KG1 (cell line): ENCODE measurements at regions not wholly inside any gene's neighbourhood (a gene's known extent, or its start where the extent isn't known, plus 50 kb on each side); places are given as distances from the start of the nearest gene placed in this dataset.

Experiments used
- DNase-seq: peaks from one replicate; lab custom pipeline; 2025; lab: John Stamatoyannopoulos, UW

DNA sequence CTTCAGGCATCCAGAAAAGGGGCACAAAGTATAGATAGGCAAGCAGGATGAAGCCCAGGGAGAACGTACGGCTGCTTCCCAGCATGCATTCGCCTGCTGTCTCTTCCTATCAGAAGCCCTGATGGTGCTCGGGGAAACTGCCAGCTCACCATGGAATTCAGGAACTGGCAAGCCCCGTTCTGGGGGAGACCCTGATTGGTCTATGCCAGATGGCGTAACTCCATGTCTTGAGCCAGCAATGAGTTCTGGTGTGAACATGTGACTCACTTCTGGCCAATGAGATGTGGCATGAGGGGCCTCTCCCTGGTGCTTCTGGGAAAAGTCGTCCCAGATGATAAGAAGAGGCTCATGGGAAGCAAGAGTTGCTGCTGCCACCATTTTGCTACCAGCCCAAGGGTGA, 270.8 kb downstream of the BCL11B start:
- DNase-seq: no peak

DNA sequence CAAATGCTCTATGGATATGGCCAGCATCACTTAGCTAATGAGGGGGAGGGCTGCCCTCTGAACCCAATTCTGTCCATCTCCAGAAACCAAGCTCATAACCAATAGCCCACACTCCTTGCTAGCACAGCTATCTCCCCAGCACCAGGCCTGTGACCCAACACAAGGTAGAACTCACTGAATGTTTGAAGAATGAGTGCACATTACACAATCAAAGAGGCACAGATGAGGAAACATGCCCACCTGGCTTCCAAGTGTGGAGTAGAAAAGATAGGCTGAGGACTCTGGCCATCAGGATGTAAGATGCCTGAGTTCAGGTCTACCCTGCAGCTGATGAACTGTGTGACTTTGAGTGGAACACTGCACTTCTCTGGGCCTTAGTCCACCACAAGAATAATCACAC, 268.4 kb downstream of the BCL11B start:
- DNase-seq: no peak

DNA sequence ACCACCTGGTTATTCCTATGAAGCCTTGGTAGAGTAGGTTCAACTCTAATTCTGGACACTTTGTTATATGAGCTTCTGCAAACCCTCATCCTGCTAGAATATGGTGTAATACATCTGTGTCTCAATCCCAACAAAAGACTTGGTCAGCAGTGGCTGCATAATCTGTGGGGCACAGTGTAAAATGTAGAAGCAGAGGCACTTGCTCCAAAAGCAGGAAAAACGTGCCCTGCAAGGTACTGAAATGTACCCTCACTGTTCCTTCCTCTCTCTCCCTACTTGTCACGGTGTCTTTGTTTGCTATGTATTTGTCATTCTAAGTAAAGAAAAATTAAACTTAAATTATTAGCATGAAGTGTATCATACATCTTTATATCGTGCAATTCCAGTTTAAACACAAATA, 267.9 kb downstream of the BCL11B start:
- no peak for DNase-seq

DNA sequence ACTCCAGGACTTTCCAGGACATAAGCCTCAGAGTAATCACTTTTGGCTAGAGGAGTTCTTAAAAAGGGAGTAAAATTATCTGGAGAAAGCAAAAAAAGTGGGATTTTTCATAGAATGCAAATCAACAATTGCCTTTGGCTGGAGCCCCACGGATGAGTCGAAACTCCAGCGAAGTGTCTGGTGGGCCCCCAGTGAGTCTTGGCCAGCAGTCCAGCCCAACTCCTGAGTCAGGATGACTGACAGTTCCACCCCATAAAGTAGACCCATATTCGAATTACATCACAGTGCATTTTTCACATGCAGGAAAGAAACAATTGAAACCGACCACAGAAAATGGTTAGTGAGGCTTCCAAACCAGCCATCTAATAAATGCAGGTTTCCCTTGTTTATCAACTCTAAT, 265.7 kb downstream of the BCL11B start:
- DNase-seq: no peak

DNA sequence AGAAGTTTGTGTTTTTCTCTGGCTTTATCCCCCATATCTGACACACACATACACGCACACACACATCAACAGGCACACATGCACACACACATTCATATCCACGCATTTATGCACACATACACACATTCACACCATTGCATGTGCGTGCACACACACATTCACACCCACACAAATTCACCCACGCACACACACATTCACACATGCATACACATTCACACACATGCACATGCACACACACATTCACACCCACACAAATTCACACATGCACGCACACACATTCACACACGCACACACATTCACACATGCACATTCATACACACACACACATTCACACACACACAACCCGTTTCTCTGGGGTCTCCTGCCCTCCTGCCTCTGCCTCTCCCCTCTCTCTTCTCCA, 264.2 kb downstream of the BCL11B start:
- no peak for DNase-seq

DNA sequence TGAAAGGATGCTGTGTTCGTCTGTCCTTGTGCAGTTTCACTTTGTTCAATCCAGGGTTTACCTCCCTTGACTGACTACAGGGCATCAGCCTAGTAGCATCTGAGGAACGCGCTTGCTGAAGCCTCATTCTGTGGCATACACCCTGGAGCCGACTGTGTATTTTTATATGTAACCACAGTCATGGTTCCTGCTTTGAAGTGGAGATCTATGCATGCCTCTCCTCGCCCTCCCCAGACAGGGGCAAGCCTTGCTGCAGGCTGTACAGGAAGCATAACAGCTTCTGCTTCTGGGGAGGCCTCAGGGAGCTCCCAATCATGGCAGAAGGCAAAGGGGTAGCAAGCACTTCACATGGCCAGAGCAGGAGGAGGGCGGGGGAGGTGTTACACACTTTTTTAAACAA, 262.1 kb downstream of the BCL11B start:
- no peak for DNase-seq

DNA sequence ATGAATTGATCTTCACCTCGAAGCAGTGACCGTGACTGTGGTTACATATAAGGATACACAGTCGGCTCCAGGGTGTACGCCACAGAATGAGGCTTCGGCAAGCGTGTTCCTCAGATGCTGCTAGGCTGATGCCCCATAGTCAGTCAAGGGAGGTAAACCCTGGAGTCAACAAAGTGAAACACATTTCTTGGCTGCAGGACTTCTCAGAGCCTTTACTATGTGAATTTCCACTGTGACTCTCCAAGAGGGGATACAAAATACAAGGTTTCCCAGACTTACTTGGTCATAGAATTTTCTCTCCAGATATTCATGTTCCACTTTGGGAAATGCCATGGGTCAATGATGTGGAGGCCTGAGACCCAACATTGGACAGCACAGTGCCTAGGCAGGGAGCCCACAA, 260.6 kb downstream of the BCL11B start:
- no peak for DNase-seq

DNA sequence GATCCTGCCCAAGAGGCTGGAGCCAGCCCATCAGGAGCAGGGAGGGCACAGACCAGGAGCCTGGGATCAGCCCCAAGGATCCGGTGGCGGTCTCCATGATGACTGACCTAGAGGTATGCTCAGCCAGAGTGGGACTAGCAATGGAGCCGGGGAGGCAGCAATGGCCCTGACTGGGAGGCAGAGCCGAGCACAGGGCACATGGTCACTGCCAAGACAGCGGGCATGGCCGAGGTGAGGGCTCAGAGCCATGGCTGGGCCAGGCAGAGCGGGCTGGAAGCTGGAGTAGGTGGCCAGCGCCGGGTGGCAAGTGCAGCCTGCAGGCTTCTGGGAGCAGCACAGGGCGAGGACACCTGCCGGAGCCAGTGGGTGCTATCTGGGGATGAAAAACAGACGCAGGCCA, 259.3 kb downstream of the BCL11B start:
- DNase-seq: no peak

DNA sequence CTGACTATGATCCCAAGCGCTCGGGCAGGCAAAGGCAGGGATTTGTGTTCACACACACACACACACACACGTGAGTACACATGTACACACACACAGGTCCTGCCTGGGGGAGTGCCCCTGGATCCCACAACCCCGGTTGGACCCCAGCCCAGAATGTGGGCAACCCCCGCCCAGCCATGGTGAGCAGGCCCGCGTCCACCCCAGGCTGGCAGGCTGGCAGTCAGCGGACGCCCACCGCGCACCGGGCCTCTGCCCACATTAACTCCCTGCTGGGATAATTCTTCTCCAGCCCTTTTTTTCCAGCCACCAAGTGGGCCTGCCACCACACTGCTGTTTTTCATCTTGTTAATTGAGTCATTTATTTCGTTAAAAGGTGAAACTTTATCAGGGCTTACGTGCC, 256.2 kb downstream of the BCL11B start:
- DNase-seq: no peak

DNA sequence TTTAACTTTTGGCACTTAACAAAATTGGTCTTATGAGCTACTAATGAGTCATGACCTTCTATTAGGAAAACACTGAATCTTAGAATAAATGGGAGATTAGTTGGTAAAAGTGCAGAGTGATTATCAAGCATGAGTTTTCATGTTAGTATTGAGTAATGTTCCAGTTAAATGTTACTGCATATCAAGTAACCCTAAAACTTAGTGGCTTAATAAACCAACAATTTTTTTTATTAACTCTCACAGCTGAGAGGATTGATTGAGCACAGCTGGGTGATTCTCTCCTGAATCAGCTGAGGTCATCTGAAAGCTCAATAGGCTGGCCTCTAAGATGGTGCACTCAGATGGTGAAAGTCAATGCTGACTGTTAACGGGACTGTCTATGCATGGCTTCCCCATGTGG, 248.6 kb downstream of the BCL11B start:
- DNase-seq: no peak

DNA sequence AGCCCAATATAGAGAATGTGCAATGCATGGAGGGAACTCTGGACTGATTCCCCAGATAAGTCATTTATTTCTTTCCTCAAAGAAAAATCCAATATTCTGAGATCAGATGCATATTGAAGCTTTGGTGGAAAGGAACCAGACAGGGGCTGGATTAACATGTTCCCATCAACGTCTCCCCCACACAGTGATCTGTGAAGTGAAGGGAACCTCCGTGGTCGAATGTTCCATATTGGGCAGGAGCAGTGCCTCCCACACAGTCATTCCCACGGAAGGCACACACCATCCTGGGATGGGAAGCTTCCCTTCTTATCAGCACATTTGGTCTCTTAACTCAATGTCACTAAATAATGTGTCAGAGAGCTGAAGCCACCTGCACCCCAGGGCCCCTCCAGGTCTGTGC, 247.1 kb downstream of the BCL11B start:
- no peak for DNase-seq

DNA sequence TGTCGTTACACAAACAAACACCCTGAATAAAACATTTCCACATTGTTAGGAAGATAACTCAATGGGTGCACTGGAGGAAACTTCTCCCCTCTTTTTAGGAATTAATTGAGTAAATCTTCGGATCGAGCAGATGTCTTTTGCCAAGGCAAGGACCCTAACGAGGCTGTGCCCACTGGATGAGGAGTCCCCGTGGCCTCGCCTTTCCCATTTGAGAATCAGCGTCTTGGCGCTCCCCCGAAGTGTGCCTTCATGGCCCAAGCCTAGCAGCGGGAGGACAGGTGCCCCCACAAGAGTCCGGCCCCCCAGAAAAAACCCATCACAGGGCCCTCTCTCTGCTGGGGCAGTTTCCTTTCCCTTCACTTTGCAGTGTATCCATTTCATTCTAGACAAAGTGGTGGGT, 246.6 kb downstream of the BCL11B start:
- DNase-seq: no peak

DNA sequence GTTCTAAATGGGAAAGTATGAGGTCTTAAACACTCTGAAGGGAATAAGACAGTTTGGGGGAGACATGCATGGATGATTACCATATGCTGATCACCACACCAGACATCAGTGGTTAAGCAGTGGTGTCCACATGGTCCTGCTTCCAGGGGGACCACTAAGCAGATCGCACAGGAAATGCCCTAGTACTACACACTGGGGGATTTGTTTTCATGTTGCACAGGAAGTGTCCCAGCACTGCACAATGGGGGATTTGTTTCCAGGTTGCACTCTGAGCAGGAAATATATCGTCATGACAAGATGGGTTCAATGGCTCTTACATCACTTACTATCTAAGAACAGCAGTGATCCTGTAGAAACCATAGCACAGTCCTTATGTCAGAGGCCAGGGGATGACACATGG, 245.5 kb downstream of the BCL11B start:
- DNase-seq: no peak

DNA sequence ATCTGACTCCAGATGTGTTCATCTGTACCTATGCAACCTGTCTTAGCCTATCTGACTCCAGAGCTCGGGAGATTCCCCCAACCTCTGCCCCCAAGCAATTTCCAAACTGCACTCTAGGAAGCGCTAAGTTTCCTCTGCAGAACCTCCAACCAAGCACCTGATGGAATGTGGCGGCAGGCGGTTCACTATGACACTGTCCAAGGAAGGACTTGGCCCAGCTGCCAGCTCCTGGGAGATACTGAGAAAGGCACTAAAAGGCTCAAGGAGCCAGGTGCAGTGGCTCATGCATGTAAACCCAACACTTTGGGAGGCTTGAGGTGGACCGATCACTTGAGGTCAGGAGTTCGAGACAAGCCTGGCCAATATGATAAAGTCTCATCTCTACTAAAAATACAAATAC, 244.0 kb downstream of the BCL11B start:
- no peak for DNase-seq

DNA sequence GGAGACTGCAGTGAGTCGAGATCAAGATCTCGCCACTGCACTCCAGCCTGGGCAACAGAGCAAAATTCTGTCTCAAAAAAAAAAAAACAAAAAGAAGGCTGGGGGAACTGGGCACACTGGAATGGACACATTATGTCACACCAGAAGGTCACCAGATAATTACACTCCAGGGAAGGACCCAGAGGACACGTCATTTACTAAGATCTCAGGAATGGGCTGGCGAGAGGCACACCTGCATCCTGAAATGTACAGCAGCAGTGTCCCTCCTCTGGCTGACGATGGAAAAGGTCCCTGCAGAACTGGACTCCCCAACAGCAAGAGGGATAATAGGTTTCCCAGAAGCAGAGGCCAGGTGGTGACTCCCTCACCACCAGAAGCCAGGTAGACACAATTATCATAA, 243.5 kb downstream of the BCL11B start:
- DNase-seq: no peak

DNA sequence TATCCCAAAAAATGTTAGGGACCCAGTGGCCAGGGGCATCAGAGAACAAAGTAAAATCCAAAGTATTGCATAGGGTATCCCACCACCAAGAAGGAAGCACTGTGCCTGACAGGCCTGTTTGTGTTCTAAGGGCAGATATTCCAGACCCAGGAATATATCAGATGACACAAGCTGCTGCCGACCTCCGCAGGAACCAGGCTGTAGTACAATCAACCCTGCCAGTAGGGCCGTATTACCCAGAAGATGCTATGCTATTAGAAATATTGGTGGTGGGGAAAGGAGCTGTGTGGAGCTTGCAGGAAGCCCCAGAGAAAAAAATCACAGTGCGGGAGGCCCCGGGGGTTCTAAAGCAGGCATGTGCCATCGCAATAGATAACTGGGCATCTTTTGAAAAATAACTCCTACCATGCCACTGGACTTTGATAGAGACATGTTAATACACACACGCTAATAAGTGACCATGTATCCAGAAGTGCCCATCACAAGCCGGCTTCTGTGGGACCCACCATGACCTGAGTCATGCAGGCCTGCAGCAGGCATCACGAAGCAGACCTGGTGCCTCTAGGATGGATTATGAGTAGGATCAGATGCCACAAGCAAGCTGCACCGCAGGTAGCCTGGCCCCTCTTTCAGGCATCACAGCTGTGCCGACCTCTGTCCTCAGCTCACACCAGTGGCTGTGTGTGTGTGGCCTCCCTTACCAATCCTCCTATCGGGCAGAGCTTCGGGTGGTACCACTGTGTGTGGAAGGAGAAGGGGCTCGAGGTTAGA, 242.7 kb downstream of the BCL11B start:
- DNase-seq: no peak

DNA sequence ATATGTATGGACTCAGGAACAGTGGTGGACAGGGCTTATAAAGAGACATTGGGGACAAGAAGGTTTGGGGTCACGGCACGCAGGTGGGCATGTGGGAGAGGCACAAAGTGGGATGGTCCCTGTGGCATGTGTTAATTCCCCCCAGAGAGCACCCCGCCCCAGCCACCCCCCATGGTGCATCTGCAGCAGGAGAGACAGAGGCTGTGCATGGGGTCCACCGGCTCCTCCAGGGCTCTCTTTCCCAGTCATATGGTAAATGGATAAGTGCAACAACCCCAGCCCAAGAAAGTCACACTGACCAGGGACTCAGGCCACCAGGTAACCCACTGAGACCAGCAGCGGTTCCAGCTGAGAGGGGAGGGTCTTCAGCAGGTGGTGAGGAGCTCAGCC, 242.1 kb downstream of the BCL11B start:
- no peak for DNase-seq

DNA sequence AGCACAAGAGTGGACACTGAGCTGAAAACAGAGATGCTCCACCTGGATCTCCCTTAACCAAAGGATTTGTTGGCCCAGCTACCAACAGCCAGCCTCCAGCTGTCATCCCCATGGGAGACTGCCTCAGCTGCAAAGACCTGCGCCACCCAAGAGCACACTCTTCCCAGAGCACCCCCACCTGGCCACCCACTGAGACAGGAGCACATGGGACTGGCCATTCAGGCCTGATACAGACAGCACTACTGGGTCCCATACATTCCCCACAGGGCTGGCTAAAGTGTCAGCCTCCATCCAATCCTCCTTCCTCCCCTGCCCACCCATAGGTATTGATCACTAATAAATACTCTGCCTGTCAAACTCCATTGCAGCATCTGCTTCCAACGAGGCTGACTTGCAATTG, 241.5 kb downstream of the BCL11B start:
- DNase-seq: no peak

DNA sequence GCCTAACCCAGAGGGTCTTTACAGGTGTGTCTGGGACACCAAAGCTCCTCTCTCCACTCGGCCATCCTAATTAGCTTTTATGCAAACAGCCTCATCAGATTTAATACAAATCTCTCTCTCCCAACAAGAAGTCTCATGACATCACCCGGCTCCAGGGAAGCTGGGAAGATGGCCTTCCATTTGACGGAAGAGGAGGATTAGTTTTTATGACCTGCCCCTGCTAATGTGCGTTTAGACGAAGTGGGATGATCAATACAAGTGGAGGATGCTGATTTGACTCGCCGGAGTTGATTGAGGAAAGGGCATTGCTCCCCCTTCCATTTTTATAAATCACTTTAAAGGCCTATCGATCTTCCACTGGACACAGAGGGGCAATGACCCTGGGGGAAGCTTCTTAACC, 239.2 kb downstream of the BCL11B start:
- no peak for DNase-seq

DNA sequence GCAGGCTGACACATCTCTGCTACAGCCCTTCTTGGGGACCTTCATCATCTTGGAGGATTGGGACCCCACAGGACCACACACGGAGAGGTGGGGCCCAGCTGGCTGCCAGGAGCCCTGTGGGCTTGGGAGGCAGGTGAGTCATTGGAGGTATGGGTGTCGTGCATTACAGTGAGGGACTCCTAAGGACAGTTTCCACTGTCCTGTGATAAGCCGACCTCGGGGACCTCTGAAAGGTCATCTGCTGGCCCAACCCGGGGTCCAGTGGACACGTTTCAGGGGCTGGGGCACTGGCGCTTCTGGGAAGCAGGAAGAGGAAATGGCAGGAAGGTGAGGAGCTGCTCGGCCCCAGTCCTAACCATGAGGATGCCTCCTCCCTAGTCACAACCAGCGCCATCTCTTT, 238.0 kb downstream of the BCL11B start:
- no peak for DNase-seq

DNA sequence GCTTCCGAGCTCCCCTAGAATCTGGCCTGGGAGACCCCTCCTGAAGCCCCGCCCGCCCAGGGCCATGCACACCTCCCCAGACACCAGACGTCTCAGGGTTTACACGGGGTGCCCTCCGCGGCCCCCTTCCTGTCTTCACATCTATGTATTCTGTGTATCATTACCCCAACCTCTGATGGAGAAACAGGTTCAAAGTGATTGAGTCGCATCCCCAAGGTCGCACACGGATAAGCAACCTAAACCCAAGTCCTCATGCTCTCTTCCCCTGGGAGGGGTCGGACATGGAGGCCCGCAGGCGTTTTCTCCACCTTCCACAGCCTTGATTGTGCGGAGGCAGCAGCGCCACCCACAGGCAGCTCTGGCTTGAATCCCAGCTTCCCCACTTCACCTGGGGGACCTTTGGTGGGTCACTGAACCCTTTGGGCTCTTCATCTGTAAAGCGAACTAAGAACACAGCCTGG, 237.3 kb downstream of the BCL11B start:
- no peak for DNase-seq

DNA sequence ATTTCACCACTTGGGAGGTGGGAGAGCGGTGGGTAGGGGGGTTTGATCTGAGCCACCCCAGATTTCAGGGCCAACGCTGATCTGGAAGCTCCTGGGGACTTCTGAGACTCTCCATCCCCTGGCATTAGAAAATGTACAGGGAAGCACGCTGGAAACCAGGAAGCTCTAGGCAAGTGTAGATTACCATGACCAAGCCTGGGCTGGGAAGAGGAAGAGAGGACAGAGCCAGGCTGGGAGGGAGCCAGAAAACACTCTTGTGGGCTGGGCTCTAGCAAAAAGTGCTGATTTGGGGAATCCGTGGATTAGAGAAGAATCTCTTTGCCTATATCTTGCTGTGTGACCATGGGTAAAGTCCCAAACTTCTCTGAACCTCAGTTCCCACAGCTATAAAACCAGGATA, 236.7 kb downstream of the BCL11B start:
- DNase-seq: no peak

DNA sequence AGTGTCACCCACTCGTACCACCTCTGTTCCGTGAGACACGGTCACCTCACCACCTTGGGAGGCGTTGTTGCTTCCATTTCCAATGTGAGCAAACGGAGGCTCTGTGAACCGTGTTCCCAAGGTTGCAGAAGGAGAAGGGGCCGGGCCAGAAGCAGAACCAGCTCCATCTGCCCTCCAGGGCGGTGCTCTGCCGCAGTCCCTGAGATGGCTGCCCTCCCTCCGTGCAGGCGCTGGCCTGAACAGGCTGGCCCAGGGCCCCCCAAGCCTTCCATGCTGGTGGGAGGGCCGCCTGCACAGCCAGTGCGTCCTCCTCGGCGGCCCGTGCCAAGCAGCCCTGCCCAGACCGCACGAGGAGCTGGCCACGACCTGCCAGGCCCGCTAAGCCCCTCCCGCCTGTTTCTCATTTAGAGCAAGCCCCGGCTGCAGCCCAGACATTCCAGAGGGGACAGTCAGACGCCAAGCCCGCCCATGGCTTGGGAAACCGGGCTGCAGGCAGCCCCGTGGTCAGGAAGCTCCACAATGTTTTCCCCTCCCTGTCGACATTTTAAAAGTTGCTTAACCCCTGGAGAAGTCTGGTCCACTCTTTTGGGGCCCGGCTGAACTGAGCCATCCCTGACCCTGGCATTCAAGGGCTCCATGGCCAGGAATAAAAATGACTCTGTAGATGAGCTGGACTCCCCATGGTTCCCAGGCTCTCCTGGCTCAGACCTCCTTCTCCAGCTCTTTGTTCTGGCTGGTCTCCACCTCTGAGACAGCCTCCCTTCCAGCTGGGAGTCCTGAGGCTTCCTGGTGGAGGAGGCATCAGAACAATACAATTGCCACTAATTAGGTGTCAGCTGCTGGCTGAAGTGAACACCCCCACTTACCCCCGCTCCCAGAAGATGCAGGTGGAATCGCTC, 236.0 kb downstream of the BCL11B start:
- DNase-seq: no peak
